HepG2 (cell line): ENCODE measurements at regions not wholly inside any gene's neighbourhood (a gene's known extent, or its start where the extent isn't known, plus 50 kb on each side); places are given as distances from the start of the nearest gene placed in this dataset.

Experiments
- ATAC-seq: fragments of 200-7000 bp; cut with Tn5 transposase; 3 replicates; pipeline ENCODE4 v1.9.1; 2020; ENCODE audit warnings: mild to moderate bottlenecking, moderate library complexity
- BruUV-seq: library from RNA; stranded (reverse); fragments of 400-500 nt; replicated peaks from 2 replicates; lab custom pipeline; 2021; lab: Mats Ljungman, UMichigan
- CTCF ChIA-PET: fragments of 300-600 bp; formaldehyde crosslinking; extraction: SDS; loops from one replicate; lab custom pipeline; 2021; ENCODE audit warnings: low total read pairs, inconsistent platforms, low intra/inter-chr PET ratio; lab: Yijun Ruan, JAX
- POLR2A ChIA-PET: fragments of 350-600 bp; sonication (Branson Sonifier 250); formaldehyde crosslinking; loops from one replicate; lab custom pipeline; 2020; ENCODE audit warnings: antibody characterized with exemption, inconsistent platforms; lab: Yijun Ruan, JAX
- DNase-seq: peaks from one replicate; pipeline ENCODE4 v3.0.0-alpha.2; 2015; ENCODE audit warnings: low spot score
- FAIRE-seq: peaks from 3 replicates; lab custom pipeline; 2011; peaks lifted over from hg19 to GRCh38; lab: Jason Lieb, UNC
- H2AFZ ChIP-seq: one replicate; pipeline ENCODE4 v1.6.1; 2011; ENCODE audit warnings: low read length, inconsistent platforms
- H3K27ac ChIP-seq: fragments of 300-600 bp; 3 replicates; pipeline ENCODE4 v1.8.0; 2011; ENCODE audit warnings: mixed run types, mild to moderate bottlenecking, mixed read lengths, low read length, inconsistent platforms; ENCODE audit not compliant: insufficient read depth; ENCODE audit errors: extremely low read length
- H3K27me3 ChIP-seq, 2 experiments: fragments of 200-600 bp in 1 of 2; 2 replicates in 1 of 2; 3 replicates in 1 of 2; pipeline versions ENCODE4 v1.6.0 to v1.8.0; 2011; ENCODE audit warnings: low read length in 2 of 2, mild to moderate bottlenecking in 2 of 2, moderate library complexity in 2 of 2, inconsistent platforms in 1 of 2; ENCODE audit not compliant: insufficient read depth in 2 of 2, control insufficient read depth in 1 of 2
- H3K36me3 ChIP-seq, 2 experiments: fragments of 200-600 bp in 1 of 2; replicated peaks in 1 of 2; 2 replicates in 1 of 2; 3 replicates in 1 of 2; pipeline versions ENCODE4 v1.5.1 to v1.8.0; 2011; ENCODE audit warnings: low read length in 2 of 2, inconsistent platforms in 1 of 2; ENCODE audit not compliant: insufficient read depth in 2 of 2, control insufficient read depth in 1 of 2
- H3K4me1 ChIP-seq: 2 replicates; pipeline ENCODE4 v1.5.1; 2012; ENCODE audit warnings: low read length, inconsistent platforms; ENCODE audit not compliant: insufficient read depth
- H3K4me2 ChIP-seq: 2 replicates; pipeline ENCODE4 v1.6.0; 2011; ENCODE audit warnings: low read depth, low read length, inconsistent platforms
- H3K4me3 ChIP-seq, 3 experiments: fragments of 200-600 bp in 1 of 3; sonication (generic), shearing (Covaris generic) in 1 of 3; replicated peaks in 1 of 3; 2 replicates each; pipeline ENCODE4 v1.5.1; 2011 to 2016; ENCODE audit warnings: low read length in 3 of 3, inconsistent platforms in 2 of 3, low read depth in 2 of 3, mild to moderate bottlenecking in 2 of 3, control low read depth in 1 of 3, mixed read lengths in 1 of 3; ENCODE audit not compliant: insufficient read depth in 1 of 3
- H3K79me2 ChIP-seq: one replicate; pipeline ENCODE4 v1.6.1; 2011; ENCODE audit warnings: low read length, inconsistent platforms; ENCODE audit not compliant: insufficient read depth
- H3K9ac ChIP-seq: 2 replicates; pipeline ENCODE4 v1.6.0; 2011; ENCODE audit warnings: mild to moderate bottlenecking, low read depth, low read length, inconsistent platforms; ENCODE audit not compliant: insufficient read depth
- H3K9me3 ChIP-seq: 2 replicates; pipeline ENCODE4 v1.5.1; 2012; ENCODE audit warnings: mild to moderate bottlenecking, low read length
- H4K20me1 ChIP-seq: 2 replicates; pipeline ENCODE4 v1.6.0; 2011; ENCODE audit warnings: inconsistent platforms, mild to moderate bottlenecking, low read length, moderate library complexity; ENCODE audit not compliant: insufficient read depth
- ATF7 ChIP-seq, 2 experiments: fragments of 450-650 bp in 1 of 2; sonication (generic) in 1 of 2; formaldehyde crosslinking in 1 of 2; IDR thresholded peaks; 2 replicates each; pipeline versions ENCODE4 v1.4.0 to v1.6.1; 2016 to 2020; ENCODE audit warnings: antibody characterized with exemption in 1 of 2, mild to moderate bottlenecking in 1 of 2, missing genetic modification reagents in 1 of 2
- GPN1 ChIP-seq: sonication (generic); formaldehyde crosslinking; IDR thresholded peaks from 2 replicates; pipeline ENCODE4 v1.5.1; 2020; ENCODE audit warnings: missing genetic modification reagents, borderline replicate concordance
- HIVEP1 ChIP-seq: sonication (generic); formaldehyde crosslinking; IDR thresholded peaks from 2 replicates; pipeline ENCODE4 v1.4.0; 2020; ENCODE audit warnings: mild to moderate bottlenecking, missing genetic modification reagents
- MIER3 ChIP-seq: IDR thresholded peaks from 2 replicates; pipeline ENCODE4 v1.6.1; 2016; ENCODE audit warnings: missing compliant biosample characterization, borderline replicate concordance
- PBX3 ChIP-seq: sonication (generic); formaldehyde crosslinking; IDR thresholded peaks from 2 replicates; pipeline ENCODE4 v1.8.1; 2023; ENCODE audit warnings: missing genetic modification reagents, inconsistent platforms, borderline replicate concordance
- RFX5 ChIP-seq: IDR thresholded peaks from 2 replicates; pipeline ENCODE4 v1.6.1; 2011; ENCODE audit warnings: low read depth, low read length, improper control_type of control experiment
- SMAD9 ChIP-seq: sonication (generic); formaldehyde crosslinking; IDR thresholded peaks from 2 replicates; pipeline ENCODE4 v1.5.1; 2020; ENCODE audit warnings: mild to moderate bottlenecking, missing genetic modification reagents
- SMARCE1 ChIP-seq: fragments of 450-650 bp; IDR thresholded peaks from 2 replicates; pipeline ENCODE4 v1.6.1; 2017; ENCODE audit warnings: borderline replicate concordance
- SRF ChIP-seq: IDR thresholded peaks from 2 replicates; pipeline ENCODE4 v1.6.1; 2011; ENCODE audit warnings: mild to moderate bottlenecking, low read depth, low read length, moderate library complexity
- TRAFD1 ChIP-seq: sonication (generic); formaldehyde crosslinking; IDR thresholded peaks from 2 replicates; pipeline ENCODE4 v1.5.1; 2020; ENCODE audit warnings: missing genetic modification reagents, mild to moderate bottlenecking, borderline replicate concordance
- ZBTB38 ChIP-seq: sonication (generic); formaldehyde crosslinking; IDR thresholded peaks from 2 replicates; pipeline ENCODE4 v1.5.1; 2020; ENCODE audit warnings: mild to moderate bottlenecking, missing genetic modification reagents
- ZC3H4 ChIP-seq: sonication (generic); formaldehyde crosslinking; IDR thresholded peaks from 2 replicates; pipeline ENCODE4 v1.4.0; 2020; ENCODE audit warnings: missing genetic modification reagents, borderline replicate concordance
- ZNF230 ChIP-seq: sonication (generic); formaldehyde crosslinking; IDR thresholded peaks from 2 replicates; pipeline ENCODE4 v1.4.0; 2020; ENCODE audit warnings: mild to moderate bottlenecking, missing genetic modification reagents
- ZNF382 ChIP-seq: sonication (generic); formaldehyde crosslinking; IDR thresholded peaks from 2 replicates; pipeline ENCODE4 v1.5.0; 2020; ENCODE audit warnings: missing genetic modification reagents, mild to moderate bottlenecking, borderline replicate concordance
- WGBS: methylation state at CpG from one replicate; pipeline ENCODE4 v1.1.6; 2017; ENCODE audit warnings: low lambda C conversion rate; 5-methylcytosine and 5-hydroxymethylcytosine counted together
- in situ Hi-C: cut with HindIII; loops from 2 replicates; pipeline ENCODE4 v1.10.0; 2017; ENCODE audit warnings: low pct_unique_long_range_greater_than_20kb; ENCODE audit not compliant: extremely low pct_ligation_motif_present
- intact Hi-C: fragments of 100-400 bp; cut with micrococcal nuclease; formaldehyde crosslinking; loops from one replicate; pipeline ENCODE4 v1.10.0; 2022; ENCODE audit not compliant: unreplicated experiment

GRCh38 chr7:22945584-22945983 lies 68.3 kb downstream of the HYCC1 start:
- CTCF ChIA-PET, result no interaction called here
- Histone ChIP-seq H2AFZ (no peak overlapping the region), H3K79me2 (no peaks in the 10 kb centered on the region), H3K9ac (no peak overlapping the region), H3K36me3 (no peaks in the 10 kb centered on the region; a peak in 1 of 5 replicates), H3K4me1 (peaks cover 6% of the 10 kb centered on the region; the same call in 1 of the 2 replicates), H3K4me3 (no peak overlapping the region), H3K27me3 (no peaks in the 10 kb centered on the region), H3K9me3 (no peaks in the 10 kb centered on the region), H3K27ac (no peak overlapping the region), H4K20me1 (no peaks in the 10 kb centered on the region), H3K4me2 (no peak overlapping the region)
- WGBS, result 97% methylated on average over 6 of the region's 6 CpGs
- no peak for DNase-seq
- TF ChIP-seq PBX3 (CRISPR knock-in tag) (no peak), GPN1 (CRISPR knock-in tag) (no peak), ZNF230 (CRISPR knock-in tag) (no peak), SMAD9 (CRISPR knock-in tag) (no peak), ZBTB38 (no peak), TRAFD1 (CRISPR knock-in tag) (no peak), ATF7 (IDR thresholded peaks at IDR 0.05) (no peak), ATF7 (CRISPR knock-in tag; IDR thresholded peaks at IDR 0.05) (no peak), SMARCE1 (no peak), ZNF382 (CRISPR knock-in tag) (no peak), SRF (no peak), MIER3 (CRISPR knock-in tag) (no peak), RFX5 (no peak), ZC3H4 (CRISPR knock-in tag) (no peak), HIVEP1 (CRISPR knock-in tag) (no peak)
- in situ Hi-C loops, result no loop called here
- intact Hi-C loops, result no loop called here
- POLR2A ChIA-PET, result no interaction called here
- ATAC-seq, result no peak
- BruUV-seq, result no TSS peak
- FAIRE-seq, result no peak
